ENCODE measurements at regions not wholly inside any gene's neighbourhood (a gene's known extent, or its start where the extent isn't known, plus 50 kb on each side); places are given as distances from the start of the nearest gene placed in this dataset.

DNA sequence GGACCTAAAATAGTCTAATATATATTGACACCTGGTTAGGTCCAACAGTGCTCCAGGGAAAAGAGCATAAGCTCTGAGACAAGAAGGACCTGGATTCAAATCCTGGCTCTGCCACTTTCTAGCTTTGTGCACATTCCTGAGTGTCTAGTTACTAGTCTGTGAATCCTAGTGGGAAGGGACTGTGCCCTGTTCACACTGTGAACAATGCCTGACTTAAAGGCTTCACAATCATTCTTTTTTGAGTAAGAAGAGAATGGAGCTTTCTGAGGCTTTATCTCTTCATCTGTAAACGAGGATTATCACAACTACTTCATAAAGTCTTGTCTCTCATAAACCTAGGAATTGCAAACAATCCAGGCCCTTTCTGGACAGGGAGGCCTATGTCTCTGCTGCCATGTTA lies 235.9 kb downstream of the SOX2 start:
- Mint-ChIP-seq H3K27me3 (ENCODE audit: insufficient read depth, unreplicated experiment) (no peaks in the 10 kb centered on the region), H3K9me3 (ENCODE audit: unreplicated experiment) (no peaks in the 10 kb centered on the region), H3K4me1 (ENCODE audit: low read depth, unreplicated experiment) (peaks cover 14% of the 10 kb centered on the region), H3K27ac (ENCODE audit: unreplicated experiment) (no peak overlapping the region), H3K36me3 (ENCODE audit: insufficient read depth, unreplicated experiment) (no peaks in the 10 kb centered on the region), H3K4me3 (ENCODE audit: unreplicated experiment) (no peak overlapping the region)
- Histone ChIP-seq H3K36me3 (ENCODE audit: control insufficient read depth, insufficient read depth, low read length) (no peaks in the 10 kb centered on the region; the same call in 1 of the 2 replicates), H3K4me1 (peaks cover 14% of the 10 kb centered on the region), H3K4me3 (ENCODE audit: low read depth, low read length) (no peak overlapping the region), H3K9me3 (no peaks in the 10 kb centered on the region; the same call in 1 of the 2 replicates), H3K27me3 (replicated peaks; ENCODE audit: control insufficient read depth, insufficient read depth, low read length) (no peaks in the 10 kb centered on the region)
- no TSS peak for BruUV-seq (replicated peaks)
- intact Hi-C loops (cut with micrococcal nuclease; ENCODE audit: unreplicated experiment) = loop anchor here (1.0 to 10.0 kb wide), 5 partner anchors 220 to 671 kb away; no protein-coding TSS in a partner anchor
- no peak for DNase-seq
- TF ChIP-seq, protein P1, sequence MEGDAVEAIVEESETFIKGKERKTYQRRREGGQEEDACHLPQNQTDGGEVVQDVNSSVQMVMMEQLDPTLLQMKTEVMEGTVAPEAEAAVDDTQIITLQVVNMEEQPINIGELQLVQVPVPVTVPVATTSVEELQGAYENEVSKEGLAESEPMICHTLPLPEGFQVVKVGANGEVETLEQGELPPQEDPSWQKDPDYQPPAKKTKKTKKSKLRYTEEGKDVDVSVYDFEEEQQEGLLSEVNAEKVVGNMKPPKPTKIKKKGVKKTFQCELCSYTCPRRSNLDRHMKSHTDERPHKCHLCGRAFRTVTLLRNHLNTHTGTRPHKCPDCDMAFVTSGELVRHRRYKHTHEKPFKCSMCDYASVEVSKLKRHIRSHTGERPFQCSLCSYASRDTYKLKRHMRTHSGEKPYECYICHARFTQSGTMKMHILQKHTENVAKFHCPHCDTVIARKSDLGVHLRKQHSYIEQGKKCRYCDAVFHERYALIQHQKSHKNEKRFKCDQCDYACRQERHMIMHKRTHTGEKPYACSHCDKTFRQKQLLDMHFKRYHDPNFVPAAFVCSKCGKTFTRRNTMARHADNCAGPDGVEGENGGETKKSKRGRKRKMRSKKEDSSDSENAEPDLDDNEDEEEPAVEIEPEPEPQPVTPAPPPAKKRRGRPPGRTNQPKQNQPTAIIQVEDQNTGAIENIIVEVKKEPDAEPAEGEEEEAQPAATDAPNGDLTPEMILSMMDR (IDR thresholded peaks at IDR 0.05; ENCODE audit: insufficient read depth in 1 of 2, low read depth in 1 of 2, low read length in 1 of 2, severe bottlenecking in 1 of 2, unreplicated experiment in 1 of 2) = no peak
- CTCF ChIA-PET = interaction anchor here (0.7 kb wide), 1 partner anchor 220 kb away, joined by 3 read pairs; no protein-coding TSS in a partner anchor
- POLR2A ChIA-PET = no interaction called here

DNA sequence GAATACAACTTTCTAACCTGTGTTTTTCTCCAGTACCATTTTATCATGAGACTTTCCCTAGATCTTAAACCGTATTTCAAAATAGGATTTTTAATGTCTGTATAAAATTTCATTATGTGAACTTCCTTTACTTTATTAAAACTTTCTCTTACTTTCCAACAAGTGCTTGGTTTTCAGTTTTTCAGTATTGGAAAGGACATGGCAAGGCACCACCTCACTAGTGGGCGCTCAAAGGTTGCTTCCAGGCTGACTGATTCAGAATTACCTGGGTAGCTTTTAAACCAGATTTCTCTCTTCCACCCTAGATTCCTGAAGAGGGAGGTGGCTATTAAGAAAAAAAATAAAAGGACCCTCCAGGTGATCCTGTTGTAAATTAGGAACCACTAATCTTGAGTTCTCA lies 236.6 kb downstream of the SOX2 start:
- ChIA-PET POLR2A (no interaction called here), CTCF (interaction anchor here (0.7 to 1.3 kb wide), 2 partner anchors 217 to 333 kb away, joined by 3 to 6 read pairs; no protein-coding TSS in a partner anchor)
- Histone ChIP-seq H3K27me3 (replicated peaks; ENCODE audit: control insufficient read depth, insufficient read depth, low read length) (no peaks in the 10 kb centered on the region), H3K36me3 (ENCODE audit: control insufficient read depth, insufficient read depth, low read length) (no peaks in the 10 kb centered on the region; the same call in 1 of the 2 replicates), H3K9me3 (no peaks in the 10 kb centered on the region; the same call in 1 of the 2 replicates), H3K4me1 (peaks cover 8% of the 10 kb centered on the region), H3K4me3 (ENCODE audit: low read depth, low read length) (no peak overlapping the region)
- DNase-seq = peak in 1 of 2 experiments; percentile 25
- no TSS peak for BruUV-seq (replicated peaks)
- no peak overlapping the region for H3K4me3 Mint-ChIP-seq (ENCODE audit: unreplicated experiment)
- TF ChIP-seq, protein P1 (IDR thresholded peaks at IDR 0.05; ENCODE audit: insufficient read depth in 1 of 2, low read depth in 1 of 2, low read length in 1 of 2, severe bottlenecking in 1 of 2, unreplicated experiment in 1 of 2) = peak in 1 of 2 experiments; percentile 34
- H3K9me3 Mint-ChIP-seq (ENCODE audit: unreplicated experiment) = no peaks in the 10 kb centered on the region
- H3K27ac Mint-ChIP-seq (ENCODE audit: unreplicated experiment) = no peak overlapping the region
- peaks cover 10% of the 10 kb centered on the region for H3K4me1 Mint-ChIP-seq (ENCODE audit: low read depth, unreplicated experiment)
- H3K27me3 Mint-ChIP-seq (ENCODE audit: insufficient read depth, unreplicated experiment) = no peaks in the 10 kb centered on the region
- H3K36me3 Mint-ChIP-seq (ENCODE audit: insufficient read depth, unreplicated experiment) = no peaks in the 10 kb centered on the region
- intact Hi-C loops (cut with micrococcal nuclease; ENCODE audit: unreplicated experiment) = loop anchor here (1.0 to 10.0 kb wide), 5 partner anchors 221 to 670 kb away; no protein-coding TSS in a partner anchor

GRCh38 chr3:181952221-181952620 lies 240.5 kb downstream of the SOX2 start:
- no peaks in the 10 kb centered on the region for H3K36me3 Mint-ChIP-seq (ENCODE audit: insufficient read depth, unreplicated experiment)
- no peak for DNase-seq
- H3K9me3 Mint-ChIP-seq (ENCODE audit: unreplicated experiment) = no peaks in the 10 kb centered on the region
- H3K27me3 Mint-ChIP-seq (ENCODE audit: insufficient read depth, unreplicated experiment) = no peaks in the 10 kb centered on the region
- CTCF ChIA-PET = no interaction called here
- POLR2A ChIA-PET = no interaction called here
- Histone ChIP-seq H3K9me3 (no peaks in the 10 kb centered on the region), H3K4me3 (ENCODE audit: low read depth, low read length) (no peak overlapping the region), H3K4me1 (no peaks in the 10 kb centered on the region; the same call in 1 of the 2 replicates), H3K36me3 (ENCODE audit: control insufficient read depth, insufficient read depth, low read length) (no peaks in the 10 kb centered on the region; the same call in 1 of the 2 replicates), H3K27me3 (replicated peaks; ENCODE audit: control insufficient read depth, insufficient read depth, low read length) (no peaks in the 10 kb centered on the region)
- H3K4me3 Mint-ChIP-seq (ENCODE audit: unreplicated experiment) = no peak overlapping the region
- no TSS peak for BruUV-seq (replicated peaks)
- peaks cover 5% of the 10 kb centered on the region for H3K4me1 Mint-ChIP-seq (ENCODE audit: low read depth, unreplicated experiment)
- no peak overlapping the region for H3K27ac Mint-ChIP-seq (ENCODE audit: unreplicated experiment)
- TF ChIP-seq, protein P1 (IDR thresholded peaks at IDR 0.05; ENCODE audit: insufficient read depth in 1 of 2, low read depth in 1 of 2, low read length in 1 of 2, severe bottlenecking in 1 of 2, unreplicated experiment in 1 of 2) = no peak
- intact Hi-C loops (cut with micrococcal nuclease; ENCODE audit: unreplicated experiment) = no loop called here
